ENCODE measurements at regions not wholly inside any gene's neighbourhood (a gene's known extent, or its start where the extent isn't known, plus 50 kb on each side); places are given as distances from the start of the nearest gene placed in this dataset.

GRCh38 chr3:18635215-18635614 is 210.1 kb upstream of the SATB1 start:
- CTCF ChIA-PET, result no interaction called here
- intact Hi-C loops (cut with micrococcal nuclease; ENCODE audit: unreplicated experiment), result no loop called here
- Histone ChIP-seq H3K4me1 (ENCODE audit: insufficient read depth, low read length, poor library complexity, severe bottlenecking) (no peaks in the 10 kb centered on the region), H3K27me3 (replicated peaks; ENCODE audit: insufficient read depth, low read depth, low read length, poor library complexity) (no peaks in the 10 kb centered on the region), H3K27ac (ENCODE audit: low read depth, low read length, poor library complexity, severe bottlenecking) (no peak overlapping the region), H3K36me3 (ENCODE audit: insufficient read depth, low read length, poor library complexity, severe bottlenecking) (no peaks in the 10 kb centered on the region), H3K9me3 (ENCODE audit: low read depth, low read length, poor library complexity, severe bottlenecking) (no peaks in the 10 kb centered on the region), H3K4me3 (ENCODE audit: low read depth, low read length, poor library complexity, severe bottlenecking) (no peak overlapping the region)
- no peak for DNase-seq (ENCODE audit: low spot score)
- no TSS peak for BruUV-seq (replicated peaks)
- POLR2A ChIA-PET (ENCODE audit: low non-redundant PET), result no interaction called here
- TF ChIP-seq CTCF (conservative IDR thresholded peaks at IDR 0.05; ENCODE audit: low read depth, low read length) (no peak), EZH2 (IDR thresholded peaks at IDR 0.05; ENCODE audit: borderline replicate concordance, low read depth, low read length, poor library complexity, severe bottlenecking) (no peak)

- no peaks in the 10 kb centered on the region for H3K36me3 ChIP-seq (ENCODE audit: insufficient read depth, low read length, poor library complexity, severe bottlenecking)
- TF ChIP-seq EZH2 (IDR thresholded peaks at IDR 0.05; ENCODE audit: borderline replicate concordance, low read depth, low read length, poor library complexity, severe bottlenecking) (no peak), CTCF (conservative IDR thresholded peaks at IDR 0.05; ENCODE audit: low read depth, low read length) (no peak)
- no peaks in the 10 kb centered on the region for H3K4me1 ChIP-seq (ENCODE audit: insufficient read depth, low read length, poor library complexity, severe bottlenecking)
- intact Hi-C loops (cut with micrococcal nuclease; ENCODE audit: unreplicated experiment), result no loop called here
- no peaks in the 10 kb centered on the region for H3K9me3 ChIP-seq (ENCODE audit: low read depth, low read length, poor library complexity, severe bottlenecking)
- ChIA-PET CTCF (no interaction called here), POLR2A (ENCODE audit: low non-redundant PET) (no interaction called here)
- BruUV-seq (replicated peaks), result no TSS peak
- no peak overlapping the region for H3K27ac ChIP-seq (ENCODE audit: low read depth, low read length, poor library complexity, severe bottlenecking)
- no peaks in the 10 kb centered on the region for H3K27me3 ChIP-seq (replicated peaks; ENCODE audit: insufficient read depth, low read depth, low read length, poor library complexity)
- H3K4me3 ChIP-seq (ENCODE audit: low read depth, low read length, poor library complexity, severe bottlenecking), result no peak overlapping the region
- DNase-seq (ENCODE audit: low spot score), result no peak
These were observed 209.3 kb upstream of the SATB1 start for GRCh38 chr3:18634461-18634860.

GRCh38 chr3:18633002-18633401 is 207.9 kb upstream of the SATB1 start:
- TF ChIP-seq CTCF (conservative IDR thresholded peaks at IDR 0.05; ENCODE audit: low read depth, low read length) (no peak), EZH2 (IDR thresholded peaks at IDR 0.05; ENCODE audit: borderline replicate concordance, low read depth, low read length, poor library complexity, severe bottlenecking) (no peak)
- Histone ChIP-seq H3K9me3 (ENCODE audit: low read depth, low read length, poor library complexity, severe bottlenecking) (no peaks in the 10 kb centered on the region), H3K27ac (ENCODE audit: low read depth, low read length, poor library complexity, severe bottlenecking) (no peak overlapping the region), H3K27me3 (replicated peaks; ENCODE audit: insufficient read depth, low read depth, low read length, poor library complexity) (no peaks in the 10 kb centered on the region), H3K4me1 (ENCODE audit: insufficient read depth, low read length, poor library complexity, severe bottlenecking) (no peaks in the 10 kb centered on the region), H3K36me3 (ENCODE audit: insufficient read depth, low read length, poor library complexity, severe bottlenecking) (no peaks in the 10 kb centered on the region), H3K4me3 (ENCODE audit: low read depth, low read length, poor library complexity, severe bottlenecking) (no peak overlapping the region)
- POLR2A ChIA-PET (ENCODE audit: low non-redundant PET), result no interaction called here
- CTCF ChIA-PET, result no interaction called here
- intact Hi-C loops (cut with micrococcal nuclease; ENCODE audit: unreplicated experiment), result no loop called here
- DNase-seq (ENCODE audit: low spot score), result no peak
- BruUV-seq (replicated peaks), result no TSS peak
